ENCODE measurements at regions not wholly inside any gene's neighbourhood (a gene's known extent, or its start where the extent isn't known, plus 50 kb on each side); places are given as distances from the start of the nearest gene placed in this dataset.

GRCh38 chr21:23083242-23083641, 2085.0 kb downstream of the NCAM2 start:
- H3K9ac ChIP-seq (ENCODE audit: low read length): no peak overlapping the region
- no peak overlapping the region for H3K27ac ChIP-seq (ENCODE audit: low read depth, low read length)
- H4K20me1 ChIP-seq (ENCODE audit: low read depth, low read length): no peaks in the 10 kb centered on the region
- peaks cover 4% of the 10 kb centered on the region; the same call in 1 of the 2 replicates for H3K36me3 ChIP-seq (ENCODE audit: low read length)
- no peak for TF ChIP-seq CTCF (IDR thresholded peaks at IDR 0.05; ENCODE audit: insufficient read depth, low read length, poor library complexity, severe bottlenecking)
- no peak for TF ChIP-seq EZH2phosphoT487 (conservative IDR thresholded peaks at IDR 0.05; ENCODE audit: low read length)
- H2AFZ ChIP-seq (ENCODE audit: low read depth, low read length, severe bottlenecking): no peak overlapping the region
- H3K4me3 ChIP-seq (ENCODE audit: insufficient read depth, low read length, poor library complexity, severe bottlenecking): no peak overlapping the region
- H3K27me3 ChIP-seq (ENCODE audit: low read length): no peaks in the 10 kb centered on the region
- peaks cover 8% of the 10 kb centered on the region; the same call in 1 of the 2 replicates for H3K9me3 ChIP-seq (ENCODE audit: insufficient read depth, low read length)
- H3F3A ChIP-seq (ENCODE audit: insufficient read depth): no peaks in the 10 kb centered on the region
- no peaks in the 10 kb centered on the region for H3K9me2 ChIP-seq (replicated peaks; ENCODE audit: insufficient read depth, low read length)
- H3K79me2 ChIP-seq (ENCODE audit: insufficient read depth, low read length): no peaks in the 10 kb centered on the region
- no peak overlapping the region for H3K4me2 ChIP-seq (ENCODE audit: low read depth, low read length, poor library complexity, severe bottlenecking)

GRCh38 chr21:23093259-23093658, 2095.1 kb downstream of the NCAM2 start:
- peaks cover 24% of the 10 kb centered on the region; the same call in 1 of the 2 replicates for H3K9me3 ChIP-seq (ENCODE audit: insufficient read depth, low read length)
- no peak overlapping the region for H3K27ac ChIP-seq (ENCODE audit: low read depth, low read length)
- H2AFZ ChIP-seq (ENCODE audit: low read depth, low read length, severe bottlenecking): no peak overlapping the region
- no peaks in the 10 kb centered on the region for H3K9me2 ChIP-seq (replicated peaks; ENCODE audit: insufficient read depth, low read length)
- no peak overlapping the region for H3K4me2 ChIP-seq (ENCODE audit: low read depth, low read length, poor library complexity, severe bottlenecking)
- H4K20me1 ChIP-seq (ENCODE audit: low read depth, low read length): no peaks in the 10 kb centered on the region
- H3K79me2 ChIP-seq (ENCODE audit: insufficient read depth, low read length): no peaks in the 10 kb centered on the region
- H3K9ac ChIP-seq (ENCODE audit: low read length): no peak overlapping the region
- H3K36me3 ChIP-seq (ENCODE audit: low read length): 0 out of 2 replicates have a peak, but pooled peaks cover 3% of the 10 kb centered on the region
- TF ChIP-seq CTCF (IDR thresholded peaks at IDR 0.05; ENCODE audit: insufficient read depth, low read length, poor library complexity, severe bottlenecking) (no peak), EZH2phosphoT487 (conservative IDR thresholded peaks at IDR 0.05; ENCODE audit: low read length) (no peak)
- H3K27me3 ChIP-seq (ENCODE audit: low read length): no peaks in the 10 kb centered on the region
- no peaks in the 10 kb centered on the region for H3F3A ChIP-seq (ENCODE audit: insufficient read depth)
- H3K4me3 ChIP-seq (ENCODE audit: insufficient read depth, low read length, poor library complexity, severe bottlenecking): no peak overlapping the region

- TF ChIP-seq CTCF (IDR thresholded peaks at IDR 0.05; ENCODE audit: insufficient read depth, low read length, poor library complexity, severe bottlenecking) (no peak), EZH2phosphoT487 (conservative IDR thresholded peaks at IDR 0.05; ENCODE audit: low read length) (no peak)
- Histone ChIP-seq H3K4me2 (ENCODE audit: low read depth, low read length, poor library complexity, severe bottlenecking) (no peak overlapping the region), H3K9ac (ENCODE audit: low read length) (no peak overlapping the region), H3K9me3 (ENCODE audit: insufficient read depth, low read length) (peaks cover 20% of the 10 kb centered on the region; the same call in 1 of the 2 replicates), H3K4me3 (ENCODE audit: insufficient read depth, low read length, poor library complexity, severe bottlenecking) (no peak overlapping the region), H3K9me2 (replicated peaks; ENCODE audit: insufficient read depth, low read length) (no peaks in the 10 kb centered on the region), H3K36me3 (ENCODE audit: low read length) (no peaks in the 10 kb centered on the region), H3K27ac (ENCODE audit: low read depth, low read length) (no peak overlapping the region), H3K27me3 (ENCODE audit: low read length) (no peaks in the 10 kb centered on the region), H4K20me1 (ENCODE audit: low read depth, low read length) (no peaks in the 10 kb centered on the region), H3K79me2 (ENCODE audit: insufficient read depth, low read length) (no peaks in the 10 kb centered on the region), H3F3A (ENCODE audit: insufficient read depth) (no peaks in the 10 kb centered on the region), H2AFZ (ENCODE audit: low read depth, low read length, severe bottlenecking) (no peak overlapping the region)
Measured at GRCh38 chr21:23099185-23099584, 2101.0 kb downstream of the NCAM2 start.
